Fibroblast of villous mesenchyme (primary cell): ENCODE measurements at regions not wholly inside any gene's neighbourhood (a gene's known extent, or its start where the extent isn't known, plus 50 kb on each side); places are given as distances from the start of the nearest gene placed in this dataset.

Experiments
- DNase-seq: peaks from one replicate; pipeline ENCODE4 v3.0.0-alpha.2; 2010; ENCODE audit warnings: low read depth
- H3K4me3 ChIP-seq: 2 replicates; pipeline ENCODE4 v1.5.1; 2011; ENCODE audit warnings: low read depth, mild to moderate bottlenecking, low read length
- TF ChIP-seq, protein P1 (sequence below): IDR thresholded peaks from 2 replicates; pipeline ENCODE4 v1.5.1; 2012; ENCODE audit warnings: low read depth, mild to moderate bottlenecking, low read length; ENCODE audit not compliant: insufficient read depth

DNA sequence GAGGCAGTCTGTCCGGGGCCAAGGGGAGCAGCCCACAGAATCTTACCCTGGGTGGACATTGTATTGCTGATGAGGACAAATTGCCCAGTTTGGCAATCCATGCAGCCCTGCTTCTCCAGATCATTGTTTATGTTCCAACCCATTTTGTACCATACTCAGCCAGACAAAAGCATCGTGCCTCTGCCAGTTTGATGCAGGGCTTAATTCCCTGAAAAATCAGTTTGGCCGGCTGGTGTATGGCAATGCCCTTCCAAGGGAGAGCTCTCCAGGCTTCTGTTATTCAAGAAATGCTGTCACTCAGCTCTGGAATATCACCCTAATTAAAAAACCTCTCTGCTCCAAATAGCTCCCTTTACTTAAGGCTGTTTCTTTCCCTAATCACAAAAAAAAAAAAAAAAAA lies 697.7 kb downstream of the TBC1D22A start:
- H3K4me3 ChIP-seq: no peak overlapping the region
- TF ChIP-seq, protein P1, sequence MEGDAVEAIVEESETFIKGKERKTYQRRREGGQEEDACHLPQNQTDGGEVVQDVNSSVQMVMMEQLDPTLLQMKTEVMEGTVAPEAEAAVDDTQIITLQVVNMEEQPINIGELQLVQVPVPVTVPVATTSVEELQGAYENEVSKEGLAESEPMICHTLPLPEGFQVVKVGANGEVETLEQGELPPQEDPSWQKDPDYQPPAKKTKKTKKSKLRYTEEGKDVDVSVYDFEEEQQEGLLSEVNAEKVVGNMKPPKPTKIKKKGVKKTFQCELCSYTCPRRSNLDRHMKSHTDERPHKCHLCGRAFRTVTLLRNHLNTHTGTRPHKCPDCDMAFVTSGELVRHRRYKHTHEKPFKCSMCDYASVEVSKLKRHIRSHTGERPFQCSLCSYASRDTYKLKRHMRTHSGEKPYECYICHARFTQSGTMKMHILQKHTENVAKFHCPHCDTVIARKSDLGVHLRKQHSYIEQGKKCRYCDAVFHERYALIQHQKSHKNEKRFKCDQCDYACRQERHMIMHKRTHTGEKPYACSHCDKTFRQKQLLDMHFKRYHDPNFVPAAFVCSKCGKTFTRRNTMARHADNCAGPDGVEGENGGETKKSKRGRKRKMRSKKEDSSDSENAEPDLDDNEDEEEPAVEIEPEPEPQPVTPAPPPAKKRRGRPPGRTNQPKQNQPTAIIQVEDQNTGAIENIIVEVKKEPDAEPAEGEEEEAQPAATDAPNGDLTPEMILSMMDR: no peak
- no peak for DNase-seq

DNA sequence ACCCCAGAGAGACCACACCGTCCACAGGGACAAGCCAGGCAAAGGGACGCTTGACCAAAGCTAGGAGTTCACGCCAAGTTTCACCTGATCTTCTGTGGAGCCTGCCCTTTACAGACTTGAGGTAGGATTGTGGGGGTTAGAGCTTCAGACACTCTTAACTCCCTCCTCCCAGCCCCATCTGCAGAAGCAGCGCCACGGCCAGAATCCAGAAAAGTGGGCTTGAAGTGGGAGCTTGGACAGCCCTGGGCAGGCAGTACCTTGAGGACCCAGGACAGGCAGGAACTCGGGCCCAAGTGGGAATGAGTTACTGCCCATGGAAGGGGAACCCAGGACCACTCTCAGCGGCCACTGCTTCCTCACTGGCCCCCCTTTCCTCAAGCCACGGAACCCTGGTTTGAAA lies 695.9 kb downstream of the TBC1D22A start:
- DNase-seq: no peak
- H3K4me3 ChIP-seq: no peak overlapping the region
- TF ChIP-seq, protein P1: no peak

DNA sequence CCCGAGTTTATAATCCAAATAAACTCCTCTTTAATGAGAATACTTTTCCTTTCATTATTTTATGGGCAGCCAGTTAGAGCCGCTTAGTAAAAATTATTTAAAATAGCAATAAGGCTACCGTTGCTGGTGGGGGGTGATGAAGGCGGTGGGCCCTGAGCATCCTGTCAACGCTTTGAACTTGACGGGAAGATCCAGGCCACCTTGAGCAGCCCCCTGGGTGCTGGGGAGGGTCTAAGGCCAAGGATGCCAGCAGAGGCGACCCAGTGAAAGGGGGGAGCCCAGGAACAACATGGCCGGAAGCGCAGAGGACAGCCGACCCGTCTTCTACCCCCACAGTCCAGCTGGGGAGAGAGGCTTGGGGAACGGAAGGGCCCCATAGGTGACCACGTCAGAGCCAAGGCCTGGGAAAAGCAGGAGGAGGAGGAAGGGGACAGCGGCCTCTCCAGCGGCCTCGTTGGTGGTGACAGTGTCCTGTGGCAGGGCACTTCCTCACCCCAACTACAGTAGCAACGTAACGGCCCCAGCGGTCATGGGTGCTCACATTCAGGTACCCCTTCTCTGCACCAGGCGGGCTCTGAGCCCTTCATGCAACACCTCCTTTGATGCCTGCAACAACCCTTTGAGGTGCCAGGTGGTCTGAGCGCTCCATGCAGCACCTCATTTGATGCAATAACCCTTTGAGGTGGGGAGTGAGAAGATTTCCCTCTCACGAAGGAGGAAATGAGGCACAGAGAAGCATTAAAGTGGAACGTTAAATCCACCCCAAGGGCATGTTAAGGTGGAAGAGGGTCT lies 695.3 kb downstream of the TBC1D22A start:
- TF ChIP-seq, protein P1: no peak
- no peak for DNase-seq
- no peak overlapping the region for H3K4me3 ChIP-seq

DNA sequence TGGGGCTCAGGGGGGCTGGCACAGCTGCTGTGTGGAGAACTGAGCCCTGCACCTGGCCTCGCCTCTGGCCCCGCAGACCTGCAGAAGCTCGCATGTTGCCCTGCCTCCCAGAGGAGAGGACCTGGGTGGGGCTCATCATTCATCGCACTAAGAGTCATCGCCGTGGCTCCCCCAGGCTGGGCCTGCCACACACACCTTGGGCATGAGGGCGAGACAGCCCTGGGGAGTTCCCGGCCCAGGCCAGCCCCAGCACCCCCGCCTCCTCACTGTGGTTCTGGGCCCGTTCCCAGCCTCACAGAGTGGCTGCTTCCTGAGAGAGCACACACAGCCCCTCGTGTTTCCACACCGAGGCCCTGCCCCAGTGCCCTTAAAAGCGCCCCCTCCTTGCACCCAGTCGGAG lies 694.6 kb downstream of the TBC1D22A start:
- no peak overlapping the region for H3K4me3 ChIP-seq
- TF ChIP-seq, protein P1: no peak
- no peak for DNase-seq

DNA sequence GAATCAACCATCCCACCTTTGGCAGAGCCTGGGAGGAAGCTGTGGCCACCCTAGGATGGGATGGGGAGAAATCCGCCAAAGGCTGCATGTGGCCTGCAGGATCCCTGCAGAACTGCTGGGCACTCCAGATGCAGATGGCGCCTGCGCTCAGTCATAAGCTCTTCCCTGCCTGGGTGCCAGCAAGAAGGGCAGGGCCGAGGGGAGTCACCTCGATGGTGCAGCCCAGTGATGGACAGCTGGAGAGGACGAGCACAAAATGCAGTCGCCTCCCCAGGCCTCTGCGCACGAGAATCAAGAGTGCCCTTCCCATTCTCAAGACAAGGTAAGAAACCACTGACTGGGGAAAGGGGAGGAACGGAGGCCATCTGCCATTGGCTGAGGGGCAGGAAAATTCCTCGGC lies 693.6 kb downstream of the TBC1D22A start:
- no peak overlapping the region for H3K4me3 ChIP-seq
- DNase-seq: no peak
- TF ChIP-seq, protein P1: no peak

- TF ChIP-seq, protein P1: no peak
- no peak overlapping the region for H3K4me3 ChIP-seq
- DNase-seq: no peak
Measured at GRCh38 chr22:47453049-47453448, 690.6 kb downstream of the TBC1D22A start.

GRCh38 chr22:47452184-47452583 lies 689.7 kb downstream of the TBC1D22A start:
- no peak overlapping the region for H3K4me3 ChIP-seq
- TF ChIP-seq, protein P1: no peak
- DNase-seq: no peak
